Keratinocyte (primary cell): ENCODE measurements at regions not wholly inside any gene's neighbourhood (a gene's known extent, or its start where the extent isn't known, plus 50 kb on each side); places are given as distances from the start of the nearest gene placed in this dataset.

ENCODE experiments used
- DNase-seq: peaks from one replicate; pipeline ENCODE4 v3.0.0-alpha.2; 2011; ENCODE audit warnings: low read depth, missing footprints, low spot score
- FAIRE-seq: peaks from 2 replicates; lab custom pipeline; 2011; peaks lifted over from hg19 to GRCh38; lab: Jason Lieb, UNC
- H2AFZ ChIP-seq: 2 replicates; pipeline ENCODE4 v1.6.0; 2012; ENCODE audit warnings: low read length, control low read depth, inconsistent platforms; ENCODE audit not compliant: control insufficient read depth
- H3K27ac ChIP-seq: 2 replicates; pipeline ENCODE4 v1.5.1; 2011; ENCODE audit warnings: low read length; ENCODE audit not compliant: control insufficient read depth, insufficient read depth
- H3K27me3 ChIP-seq: 3 replicates; pipeline ENCODE4 v1.6.0; 2011; ENCODE audit warnings: low read length; ENCODE audit not compliant: control insufficient read depth, insufficient read depth; ENCODE audit errors: extremely low read depth
- H3K36me3 ChIP-seq, 2 experiments: 2 replicates in 1 of 2; 3 replicates in 1 of 2; pipeline ENCODE4 v1.5.1; 2011; ENCODE audit warnings: low read length in 2 of 2, mild to moderate bottlenecking in 1 of 2; ENCODE audit not compliant: control insufficient read depth in 2 of 2, insufficient read depth in 2 of 2; ENCODE audit errors: extremely low read depth in 1 of 2
- H3K4me1 ChIP-seq: 3 replicates; pipeline ENCODE4 v1.5.1; 2011; ENCODE audit warnings: low read length; ENCODE audit not compliant: control insufficient read depth, insufficient read depth; ENCODE audit errors: extremely low read depth
- H3K4me2 ChIP-seq: 3 replicates; pipeline ENCODE4 v1.6.0; 2011; ENCODE audit warnings: low read depth, low read length; ENCODE audit not compliant: control insufficient read depth, insufficient read depth; ENCODE audit errors: extremely low read depth
- H3K4me3 ChIP-seq, 3 experiments: fragments of 200-600 bp in 1 of 3; sonication (generic) in 1 of 3; 2 replicates in 2 of 3; 3 replicates in 1 of 3; pipeline ENCODE4 v1.5.1; 2011 to 2016; ENCODE audit warnings: low read length in 3 of 3, mild to moderate bottlenecking in 3 of 3, control low read depth in 2 of 3, inconsistent platforms in 1 of 3, low read depth in 1 of 3, mixed read lengths in 1 of 3, mixed run types in 1 of 3, moderate library complexity in 1 of 3; ENCODE audit not compliant: control insufficient read depth in 2 of 3, insufficient read depth in 2 of 3; ENCODE audit errors: extremely low read depth in 1 of 3
- H3K79me2 ChIP-seq: 2 replicates; pipeline ENCODE4 v1.6.0; 2012; ENCODE audit warnings: low read length; ENCODE audit not compliant: control insufficient read depth, insufficient read depth
- H3K9ac ChIP-seq: 3 replicates; pipeline ENCODE4 v1.6.0; 2011; ENCODE audit warnings: low read length; ENCODE audit not compliant: control insufficient read depth, insufficient read depth; ENCODE audit errors: extremely low read depth
- H3K9me1 ChIP-seq: 3 replicates; pipeline ENCODE4 v1.6.0; 2011; ENCODE audit warnings: low read length; ENCODE audit not compliant: control insufficient read depth, insufficient read depth; ENCODE audit errors: extremely low read depth
- H3K9me3 ChIP-seq: 2 replicates; pipeline ENCODE4 v1.5.1; 2012; ENCODE audit warnings: low read depth, low read length; ENCODE audit not compliant: control insufficient read depth
- H4K20me1 ChIP-seq: 3 replicates; pipeline ENCODE4 v1.6.0; 2011; ENCODE audit warnings: low read length; ENCODE audit not compliant: control insufficient read depth, insufficient read depth; ENCODE audit errors: extremely low read depth
- CTCF ChIP-seq, 3 experiments: IDR thresholded peaks in 1 of 3; conservative IDR thresholded peaks in 1 of 3; optimal IDR thresholded peaks in 1 of 3; 2 replicates in 2 of 3; 3 replicates in 1 of 3; pipeline versions ENCODE3 to v1.5.1; 2011; ENCODE audit warnings: low read length in 3 of 3, mild to moderate bottlenecking in 3 of 3, moderate library complexity in 2 of 3, control low read depth in 1 of 3, inconsistent platforms in 1 of 3; ENCODE audit not compliant: insufficient read depth in 2 of 3; ENCODE audit errors: extremely low read depth in 1 of 3
- EZH2 ChIP-seq: IDR thresholded peaks from one replicate; pipeline ENCODE4 v1.6.1; 2012; ENCODE audit warnings: inconsistent platforms, mild to moderate bottlenecking, low read length, moderate library complexity
- dilution Hi-C: fragments of 300-500 bp; cut with MboI; formaldehyde crosslinking; loops from one replicate; pipeline ENCODE4 v1.7.0; 2020; ENCODE audit warnings: low sequenced_read_pairs; ENCODE audit not compliant: extremely low pct_ligation_motif_present

- Histone ChIP-seq H3K9me3 (no peaks in the 10 kb centered on the region), H3K4me3 (no peak overlapping the region), H3K9ac (no peak overlapping the region), H3K4me1 (peaks cover 12% of the 10 kb centered on the region), H3K9me1 (no peaks in the 10 kb centered on the region), H3K27me3 (no peaks in the 10 kb centered on the region), H4K20me1 (no peaks in the 10 kb centered on the region), H2AFZ (no peak overlapping the region), H3K36me3 (no peaks in the 10 kb centered on the region), H3K79me2 (no peaks in the 10 kb centered on the region), H3K4me2 (no peak overlapping the region), H3K27ac (no peak overlapping the region)
- dilution Hi-C loops: no loop called here
- no peak for TF ChIP-seq EZH2
- TF ChIP-seq CTCF (optimal IDR thresholded peaks at IDR 0.05 in 1 of 3, IDR thresholded peaks at IDR 0.05 in 1 of 3, conservative IDR thresholded peaks at IDR 0.05 in 1 of 3; ENCODE audit: extremely low read depth in 1 of 3, insufficient read depth in 2 of 3, low read length in 3 of 3): no peak
- FAIRE-seq: no peak
- DNase-seq: no peak
These were observed 77.3 kb downstream of the TMX1 start for GRCh38 chr14:51317373-51317772.

GRCh38 chr14:51318813-51319597 is 79.0 kb downstream of the TMX1 start:
- Histone ChIP-seq H2AFZ (peak overlapping the region; percentile 41), H3K36me3 (no peaks in the 10 kb centered on the region), H4K20me1 (no peaks in the 10 kb centered on the region), H3K4me2 (peak overlapping the region; percentile 8), H3K9me1 (no peaks in the 10 kb centered on the region), H3K4me3 (no peak overlapping the region), H3K27me3 (no peaks in the 10 kb centered on the region), H3K79me2 (no peaks in the 10 kb centered on the region), H3K9me3 (no peaks in the 10 kb centered on the region), H3K4me1 (peaks cover 12% of the 10 kb centered on the region), H3K9ac (no peak overlapping the region), H3K27ac (no peak overlapping the region)
- no peak for DNase-seq
- FAIRE-seq: peak; percentile 75
- TF ChIP-seq EZH2 (no peak), CTCF (optimal IDR thresholded peaks at IDR 0.05 in 1 of 3, IDR thresholded peaks at IDR 0.05 in 1 of 3, conservative IDR thresholded peaks at IDR 0.05 in 1 of 3; ENCODE audit: extremely low read depth in 1 of 3, insufficient read depth in 2 of 3, low read length in 3 of 3) (no peak)
- dilution Hi-C loops: no loop called here
